DND-41 (cell line): ENCODE measurements at regions not wholly inside any gene's neighbourhood (a gene's known extent, or its start where the extent isn't known, plus 50 kb on each side); places are given as distances from the start of the nearest gene placed in this dataset.

ENCODE experiments used
- CTCF ChIP-seq: IDR thresholded peaks from 2 replicates; pipeline ENCODE4 v1.5.1; 2012; ENCODE audit warnings: borderline replicate concordance, low read length, moderate library complexity, mild to moderate bottlenecking; ENCODE audit not compliant: poor library complexity, severe bottlenecking; ENCODE audit errors: extremely low read depth
- EZH2 ChIP-seq: IDR thresholded peaks from 3 replicates; pipeline ENCODE4 v1.6.1; 2012; ENCODE audit warnings: borderline replicate concordance, low read depth, mild to moderate bottlenecking, moderate library complexity, low read length, inconsistent platforms; ENCODE audit not compliant: severe bottlenecking

GRCh38 chr2:120817956-120818325, 82.3 kb downstream of the GLI2 start:
- TF ChIP-seq CTCF (no peak), EZH2 (no peak)
